Central memory CD4-positive, alpha-beta T cell (primary cell): ENCODE measurements at regions not wholly inside any gene's neighbourhood (a gene's known extent, or its start where the extent isn't known, plus 50 kb on each side); places are given as distances from the start of the nearest gene placed in this dataset.
"Not testable (repeated sequence)": the region's sequence is repeated elsewhere in the genome, so short reads cannot be mapped to it uniquely, and the experiment has no call there.

ENCODE experiments used
- DNase-seq: peaks from one replicate; pipeline ENCODE4 v3.0.0; 2022

- DNase-seq, result no peak
Observed at GRCh38 chr3:137463131-137463530, 301.0 kb upstream of the SOX14 start.

- no peak for DNase-seq
Observed at GRCh38 chr3:137464341-137464740, 299.8 kb upstream of the SOX14 start.

GRCh38 chr3:137468446-137468845, 295.7 kb upstream of the SOX14 start:
- no peak for DNase-seq

DNA sequence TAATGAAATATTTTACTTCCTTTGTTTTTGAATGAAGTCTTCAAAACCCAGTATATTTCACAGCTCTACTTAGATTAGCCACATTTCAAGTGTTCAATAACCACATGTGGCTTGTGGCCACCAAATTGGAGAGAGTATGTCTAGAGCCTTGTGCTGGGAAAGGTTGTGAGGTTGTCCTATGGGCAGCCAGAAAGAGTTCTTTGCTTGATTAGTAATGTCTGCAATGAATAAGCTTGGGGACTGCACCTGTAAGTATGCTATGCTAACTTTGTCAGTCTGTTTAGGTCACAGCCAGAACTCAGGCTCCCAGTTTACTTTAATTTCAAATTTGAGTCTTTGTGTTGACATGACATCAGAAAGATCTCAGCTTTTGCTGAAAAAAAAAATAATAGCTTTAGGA, 294.9 kb upstream of the SOX14 start:
- DNase-seq, result no peak

- no peak for DNase-seq
Observed at GRCh38 chr3:137471130-137471529, 293.0 kb upstream of the SOX14 start.

DNA sequence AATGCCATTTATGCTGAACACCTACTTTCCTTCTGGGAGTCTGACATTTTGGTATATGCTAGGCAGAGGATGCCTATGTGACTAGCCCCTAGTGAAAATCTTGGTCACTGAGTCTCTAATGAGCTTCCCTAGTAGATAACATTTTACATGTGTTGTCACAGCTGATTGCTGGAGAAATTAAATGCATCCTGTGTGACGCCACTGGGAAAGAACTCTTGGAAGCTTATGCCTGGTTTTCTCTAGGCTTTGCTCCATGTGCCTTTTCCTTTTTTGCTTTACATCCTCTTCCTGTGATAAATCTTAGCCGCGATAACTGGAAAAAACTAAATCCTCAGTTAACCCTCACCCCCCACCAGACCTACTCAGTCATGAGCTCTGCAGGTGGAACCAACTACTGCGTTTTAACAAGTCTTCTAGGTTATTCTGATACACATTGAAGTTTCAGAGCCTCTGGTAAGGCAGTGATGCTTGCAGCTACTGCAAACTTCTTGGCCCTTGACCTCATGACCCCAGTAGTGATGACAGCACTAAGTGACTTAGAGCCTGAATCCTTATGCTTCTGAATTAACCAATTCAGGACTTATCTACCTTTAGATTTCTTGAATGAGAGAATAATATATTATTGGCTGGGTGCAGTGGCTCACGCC, 292.4 kb upstream of the SOX14 start:
- no peak for DNase-seq

- DNase-seq, result no peak
Observed at GRCh38 chr3:137477614-137478013, 286.5 kb upstream of the SOX14 start.

GRCh38 chr3:137509354-137510045, 254.6 kb upstream of the SOX14 start:
- DNase-seq, result no peak

DNA sequence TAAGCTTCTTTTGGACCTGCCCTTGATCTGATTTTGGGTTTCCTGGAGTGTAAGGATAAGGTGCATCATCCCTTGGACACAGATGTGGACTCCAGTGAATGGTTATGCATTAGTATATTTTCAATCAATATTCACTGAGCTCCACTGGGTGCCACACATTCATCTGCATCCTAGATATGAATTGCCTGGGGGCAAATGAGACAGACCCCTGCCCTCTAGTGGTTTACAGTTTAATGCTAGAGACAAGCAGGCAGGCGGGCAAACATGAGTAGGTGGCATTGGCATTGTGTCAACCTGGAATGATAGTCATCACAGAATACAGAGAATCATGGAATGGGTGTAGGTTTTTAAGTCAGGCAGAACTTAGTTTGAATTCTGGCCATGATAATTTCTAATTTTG, 252.5 kb upstream of the SOX14 start:
- no peak for DNase-seq

- DNase-seq, result no peak
Observed at GRCh38 chr3:137514853-137515252, 249.3 kb upstream of the SOX14 start.

DNA sequence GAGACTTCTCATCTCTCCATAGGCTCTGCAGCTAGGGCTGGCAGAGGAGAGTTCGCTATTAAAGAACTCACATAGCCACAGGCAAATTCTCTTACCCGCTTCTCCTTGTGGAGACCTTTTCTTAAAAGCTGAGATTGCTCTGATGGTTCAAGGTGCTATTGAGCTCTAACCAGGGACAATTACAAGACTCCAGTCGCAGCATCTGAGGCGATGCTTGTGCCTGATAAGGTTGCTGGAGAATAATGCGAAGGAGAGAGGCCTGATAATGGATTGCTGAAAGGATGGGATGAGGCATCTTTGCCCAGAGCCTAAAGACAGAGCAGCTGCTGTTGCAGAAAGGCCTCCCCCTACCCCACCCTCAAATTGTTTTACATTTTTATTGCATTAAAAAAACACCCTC, 244.5 kb upstream of the SOX14 start:
- no peak for DNase-seq

- DNase-seq, result no peak
Observed at GRCh38 chr3:137524751-137525150, 239.4 kb upstream of the SOX14 start.

- DNase-seq, result no peak
Observed at GRCh38 chr3:137525471-137525870, 238.6 kb upstream of the SOX14 start.

GRCh38 chr3:137542049-137542448, 222.1 kb upstream of the SOX14 start:
- DNase-seq, result no peak

- DNase-seq, result no peak
Observed at GRCh38 chr3:137554242-137554641, 209.9 kb upstream of the SOX14 start.

- DNase-seq, result no peak
Observed at GRCh38 chr3:137568880-137569279, 195.2 kb upstream of the SOX14 start.

DNA sequence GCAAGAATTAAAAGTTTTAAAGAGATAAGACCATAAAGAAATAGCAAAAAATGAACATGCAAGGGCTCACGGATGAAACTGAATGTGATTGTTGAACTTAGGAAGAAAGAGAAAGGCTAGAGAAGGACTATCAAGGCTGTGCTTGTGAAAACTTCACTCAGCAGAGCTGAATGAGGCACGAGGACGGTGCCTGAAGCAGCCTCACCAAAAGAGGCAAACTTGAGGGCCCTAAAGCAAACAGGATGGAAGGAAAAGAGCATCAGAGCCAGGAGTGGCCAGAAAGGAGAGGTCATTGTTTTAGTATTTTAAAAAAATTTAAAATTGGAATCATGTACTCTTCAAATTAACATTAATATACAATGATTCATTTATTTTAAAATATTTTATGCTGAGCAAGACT, 191.2 kb upstream of the SOX14 start:
- DNase-seq, result no peak

DNA sequence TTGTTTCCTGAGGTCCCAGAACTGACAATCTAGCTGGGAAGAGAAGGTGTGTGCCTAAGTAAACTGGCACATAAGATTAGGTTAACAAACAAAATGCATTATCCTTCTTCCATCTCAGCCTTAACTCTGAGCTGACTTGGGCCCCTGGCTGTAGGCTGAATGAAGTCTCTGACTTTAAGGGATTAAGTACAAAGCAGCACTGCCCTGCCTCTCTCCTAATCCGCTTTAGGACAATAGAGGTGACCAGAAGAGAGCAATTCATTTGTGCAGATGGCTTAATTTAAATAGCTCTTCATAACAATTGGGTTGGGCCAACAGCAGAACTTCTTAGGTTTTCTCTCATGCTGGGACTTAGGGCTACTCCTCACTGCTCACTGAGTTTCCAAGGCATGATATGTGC, 181.6 kb upstream of the SOX14 start:
- DNase-seq, result no peak

- DNase-seq, result no peak
Observed at GRCh38 chr3:137583256-137583655, 180.9 kb upstream of the SOX14 start.

DNA sequence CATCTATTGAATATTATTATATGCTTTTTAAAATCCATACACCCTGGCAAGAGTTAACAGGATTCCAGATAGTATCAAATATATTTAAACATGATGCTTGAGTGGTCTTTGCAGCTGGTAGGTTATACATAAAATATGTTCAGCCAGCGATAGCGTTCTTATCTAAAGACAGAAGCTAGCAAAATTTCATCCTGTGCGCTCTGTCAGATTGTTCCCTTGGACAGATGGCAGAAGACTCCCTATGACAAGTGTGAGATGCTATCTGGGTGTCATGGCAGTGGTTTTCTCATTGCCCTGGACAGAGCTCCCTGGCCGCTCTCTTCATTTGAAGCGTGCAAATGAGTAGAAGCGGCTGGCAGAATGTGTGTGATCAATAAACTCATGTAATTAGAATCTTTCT, 175.2 kb upstream of the SOX14 start:
- no peak for DNase-seq

- DNase-seq, result not testable (repeated sequence)
Observed at GRCh38 chr3:137595415-137595814, 168.7 kb upstream of the SOX14 start.

DNA sequence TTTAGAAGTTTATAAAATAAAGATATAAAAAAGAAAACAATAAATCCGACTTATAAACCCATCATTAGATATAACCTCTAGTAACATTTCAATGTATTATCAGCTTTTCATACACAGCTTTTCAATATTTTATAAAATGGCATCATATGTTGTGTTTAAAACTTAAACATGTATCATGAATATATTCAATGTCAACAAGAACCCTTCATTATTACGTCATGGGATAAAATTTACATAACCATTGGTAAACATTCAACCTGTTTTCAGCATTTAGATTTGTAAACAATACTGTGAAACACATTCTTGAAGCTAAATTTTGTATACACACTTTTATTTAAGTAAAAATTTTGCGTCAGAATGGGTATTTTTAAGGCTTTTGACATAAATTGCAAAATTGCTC, 153.4 kb upstream of the SOX14 start:
- DNase-seq, result no peak

DNA sequence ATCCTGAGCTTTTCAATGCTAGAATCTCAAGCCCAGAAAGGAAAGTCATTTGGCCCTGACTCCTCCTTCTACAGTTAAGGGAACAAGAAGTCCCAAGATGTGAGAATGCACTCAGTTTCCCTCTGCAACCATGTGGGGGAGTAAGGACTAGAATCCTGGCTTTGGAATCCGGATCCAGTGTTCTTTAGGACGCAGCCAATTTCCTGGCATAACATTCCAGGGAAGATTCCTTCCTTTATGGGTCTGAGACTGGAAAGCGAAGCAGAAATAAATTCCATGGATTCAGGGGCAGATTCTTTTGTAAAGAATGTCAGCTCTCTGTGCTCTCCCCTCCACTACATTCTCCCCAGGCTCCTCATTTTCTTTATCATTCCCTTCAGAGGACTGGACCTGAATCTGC, 151.8 kb upstream of the SOX14 start:
- DNase-seq, result no peak

DNA sequence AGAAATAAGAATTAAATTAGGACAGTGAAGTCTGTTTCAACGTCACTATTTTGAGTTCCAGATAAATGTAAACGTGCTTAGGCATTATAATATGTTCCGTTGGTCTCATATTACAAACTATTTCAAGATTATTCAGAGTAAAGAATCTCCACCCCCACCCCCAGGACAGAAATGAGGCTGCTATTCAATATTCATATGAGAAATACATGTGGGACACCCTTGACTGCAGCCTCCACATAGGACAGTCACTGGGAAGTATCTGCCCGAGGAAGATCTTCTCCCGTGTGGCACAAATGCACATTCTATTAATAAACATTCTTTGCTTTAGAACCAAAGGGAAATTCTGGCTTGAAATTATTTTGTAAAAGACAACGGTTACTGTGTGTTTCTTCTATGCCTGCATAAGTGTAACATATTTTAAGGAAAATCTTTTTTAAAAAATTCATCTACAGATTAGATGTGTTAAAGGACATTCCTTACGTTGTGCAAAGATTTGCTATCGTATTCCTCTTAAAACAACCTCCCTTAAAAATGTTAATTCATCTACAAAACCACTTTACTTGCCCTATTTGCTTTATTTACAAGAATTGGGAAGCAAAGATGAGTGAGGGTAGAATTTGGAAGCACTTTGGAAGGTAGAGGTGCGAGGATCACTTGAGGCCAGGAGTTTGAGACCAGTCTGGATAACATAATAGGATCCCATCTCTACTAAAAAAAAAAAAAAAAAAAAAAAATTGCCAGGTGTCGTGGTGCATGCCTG, 148.3 kb upstream of the SOX14 start:
- DNase-seq, result no peak
